GM12878 (cell line): ENCODE measurements at regions not wholly inside any gene's neighbourhood (a gene's known extent, or its start where the extent isn't known, plus 50 kb on each side); places are given as distances from the start of the nearest gene placed in this dataset.
"Not testable (repeated sequence)": the region's sequence is repeated elsewhere in the genome, so short reads cannot be mapped to it uniquely, and the experiment has no call there.

ENCODE experiments used
- ATAC-seq: fragments of 200-7000 bp; cut with Tn5 transposase; 3 replicates; pipeline ENCODE4 v1.9.1; 2020; ENCODE audit warnings: mild to moderate bottlenecking, moderate library complexity
- BruUV-seq: library from RNA; stranded (reverse); fragments of 400-500 nt; replicated peaks from 2 replicates; lab custom pipeline; 2021; lab: Mats Ljungman, UMichigan
- CTCF ChIA-PET: fragments of 300-600 bp; sonication (Branson Sonifier 250); formaldehyde crosslinking; extraction: SDS; loops from one replicate; lab custom pipeline; 2021; ENCODE audit warnings: inconsistent platforms; lab: Yijun Ruan, JAX
- POLR2A ChIA-PET: fragments of 350-600 bp; formaldehyde crosslinking; extraction: SDS; loops from one replicate; lab custom pipeline; 2021; ENCODE audit warnings: inconsistent platforms; lab: Charles Lee
- RAD21 ChIA-PET: fragments of 300-600 bp; sonication (Branson Sonifier 250); formaldehyde crosslinking; loops from one replicate; lab custom pipeline; 2023; ENCODE audit warnings: antibody characterized with exemption; ENCODE audit not compliant: unreplicated experiment; lab: Charles Lee
- SMC1A ChIA-PET: fragments of 300-600 bp; sonication (Branson Sonifier 250); formaldehyde crosslinking; loops from one replicate; lab custom pipeline; 2023; ENCODE audit not compliant: unreplicated experiment, uncharacterized antibody; lab: Charles Lee
- DNase-seq: peaks from one replicate; pipeline ENCODE4 v3.0.0-alpha.2; 2011; ENCODE audit warnings: low read depth, low spot score
- FAIRE-seq: peaks from 3 replicates; lab custom pipeline; 2011; peaks lifted over from hg19 to GRCh38; lab: Jason Lieb, UNC
- H2AFZ ChIP-seq: 2 replicates; pipeline ENCODE4 v1.6.0; 2011; ENCODE audit warnings: low read depth, low read length, control low read depth; ENCODE audit not compliant: control insufficient read depth
- H3K27ac ChIP-seq: 2 replicates; pipeline ENCODE4 v1.5.1; 2011; ENCODE audit warnings: control low read depth; ENCODE audit not compliant: control insufficient read depth, insufficient read depth
- H3K27me3 ChIP-seq, 2 experiments: replicated peaks in 1 of 2; 2 replicates each; pipeline versions ENCODE4 v1.6.0 to v1.6.1; 2011; ENCODE audit warnings: low read length in 1 of 2; ENCODE audit not compliant: control insufficient read depth in 2 of 2, insufficient read depth in 2 of 2
- H3K36me3 ChIP-seq, 2 experiments: 2 replicates each; pipeline ENCODE4 v1.5.1; 2011; ENCODE audit warnings: low read length in 1 of 2; ENCODE audit not compliant: control insufficient read depth in 2 of 2, insufficient read depth in 2 of 2
- H3K4me1 ChIP-seq: 2 replicates; pipeline ENCODE4 v1.6.1; 2011; ENCODE audit warnings: mild to moderate bottlenecking, low read length, moderate library complexity, mixed read lengths; ENCODE audit not compliant: control insufficient read depth, insufficient read depth
- H3K4me2 ChIP-seq: 2 replicates; pipeline ENCODE4 v1.6.0; 2011; ENCODE audit warnings: control low read depth; ENCODE audit not compliant: control insufficient read depth, insufficient read depth
- H3K4me3 ChIP-seq: fragments of 200-600 bp; sonication (generic); 2 replicates; pipeline ENCODE4 v1.5.1; 2016
- H3K79me2 ChIP-seq: 2 replicates; pipeline ENCODE4 v1.6.0; 2011; ENCODE audit warnings: low read length; ENCODE audit not compliant: control insufficient read depth, insufficient read depth
- H3K9ac ChIP-seq: 2 replicates; pipeline ENCODE4 v1.8.0; 2011; ENCODE audit warnings: low read length, control low read depth, mixed read lengths; ENCODE audit not compliant: control insufficient read depth, insufficient read depth
- H3K9me3 ChIP-seq: replicated peaks from 3 replicates; pipeline ENCODE4 v1.5.1; 2011; ENCODE audit warnings: mild to moderate bottlenecking, low read length; ENCODE audit not compliant: control insufficient read depth, insufficient read depth
- H4K20me1 ChIP-seq: 2 replicates; pipeline ENCODE4 v1.6.0; 2011; ENCODE audit not compliant: control insufficient read depth, insufficient read depth
- BACH1 ChIP-seq: fragments of 450-650 bp; IDR thresholded peaks from 2 replicates; pipeline ENCODE4 v1.6.1; 2017; ENCODE audit warnings: mild to moderate bottlenecking, borderline replicate concordance
- HDGF ChIP-seq: fragments of 450-650 bp; IDR thresholded peaks from 2 replicates; pipeline ENCODE4 v1.6.1; 2016; ENCODE audit warnings: antibody characterized with exemption
- RBBP5 ChIP-seq: fragments of 200-600 bp; sonication (generic); conservative IDR thresholded peaks from 2 replicates; pipeline ENCODE4 v1.6.1; 2016
- SRF ChIP-seq, 2 experiments: IDR thresholded peaks; 2 replicates each; pipeline ENCODE4 v1.6.1; 2011; ENCODE audit warnings: low read depth in 2 of 2, low read length in 2 of 2, mild to moderate bottlenecking in 1 of 2, moderate library complexity in 1 of 2
- TAF1 ChIP-seq: IDR thresholded peaks from 2 replicates; pipeline ENCODE4 v1.6.1; 2011; ENCODE audit warnings: mild to moderate bottlenecking, low read depth, low read length, borderline replicate concordance
- ZZZ3 ChIP-seq: IDR thresholded peaks from 2 replicates; pipeline ENCODE4 v1.6.1; 2011; ENCODE audit warnings: low read depth; ENCODE audit not compliant: control insufficient read depth, insufficient read length
- WGBS: methylation state at CpG from one replicate; pipeline ENCODE4 v1.1.6; 2016; ENCODE audit warnings: low lambda C conversion rate; ENCODE audit not compliant: insufficient replicate concordance, insufficient coverage; ENCODE audit errors: missing lambda C conversion rate; 5-methylcytosine and 5-hydroxymethylcytosine counted together
- in situ Hi-C: fragments of 300-500 bp; cut with MboI; formaldehyde crosslinking; loops from 9 replicates; pipeline ENCODE4 v1.14.3; 2018; ENCODE audit warnings: mixed read lengths
- intact Hi-C: fragments of 100-400 bp; cut with micrococcal nuclease; formaldehyde crosslinking; loops from one replicate; pipeline ENCODE4 v1.14.2; 2022; ENCODE audit not compliant: unreplicated experiment
- TF ChIP-seq, protein P1 (sequence below): fragments of 450-650 bp; IDR thresholded peaks from 2 replicates; pipeline ENCODE4 v1.6.1; 2016; ENCODE audit warnings: mild to moderate bottlenecking

- not testable (repeated sequence) for H4K20me1 ChIP-seq, FAIRE-seq, H3K9me3 ChIP-seq
- peaks cover 42% of the 10 kb centered on the region for H3K79me2 ChIP-seq
- 4% methylated on average over 15 of the region's 15 CpGs for WGBS
- TF ChIP-seq, protein P1, sequence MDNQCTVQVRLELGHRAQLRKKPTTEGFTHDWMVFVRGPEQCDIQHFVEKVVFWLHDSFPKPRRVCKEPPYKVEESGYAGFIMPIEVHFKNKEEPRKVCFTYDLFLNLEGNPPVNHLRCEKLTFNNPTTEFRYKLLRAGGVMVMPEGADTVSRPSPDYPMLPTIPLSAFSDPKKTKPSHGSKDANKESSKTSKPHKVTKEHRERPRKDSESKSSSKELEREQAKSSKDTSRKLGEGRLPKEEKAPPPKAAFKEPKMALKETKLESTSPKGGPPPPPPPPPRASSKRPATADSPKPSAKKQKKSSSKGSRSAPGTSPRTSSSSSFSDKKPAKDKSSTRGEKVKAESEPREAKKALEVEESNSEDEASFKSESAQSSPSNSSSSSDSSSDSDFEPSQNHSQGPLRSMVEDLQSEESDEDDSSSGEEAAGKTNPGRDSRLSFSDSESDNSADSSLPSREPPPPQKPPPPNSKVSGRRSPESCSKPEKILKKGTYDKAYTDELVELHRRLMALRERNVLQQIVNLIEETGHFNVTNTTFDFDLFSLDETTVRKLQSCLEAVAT: peak; percentile 80
- TF ChIP-seq TAF1 (peak; percentile 27; the same call in 1 of the 2 replicates), RBBP5 (0 out of 2 replicates have a peak, but pooled peaks have one; percentile 39), ZZZ3 (peak; percentile 38), HDGF (peak; percentile 54; the same call in 1 of the 2 replicates), BACH1 (peak; percentile 24; the same call in 1 of the 2 replicates), SRF (IDR thresholded peaks at IDR 0.05; ENCODE audit: low read depth in 2 of 2, low read length in 2 of 2) (0 out of 4 replicates have a peak, but pooled peaks of 1 of the 2 experiments have one; percentile 35)
- TF ChIP-seq, all 136 proteins: peak for 7; not testable (repeated sequence) for 129
- intact Hi-C loops, BruUV-seq, H3K27me3 ChIP-seq, in situ Hi-C loops, H3K4me1 ChIP-seq, DNase-seq, H3K36me3 ChIP-seq: not testable (repeated sequence)
- peak overlapping the region; percentile 70 for H3K9ac ChIP-seq
- peak overlapping the region; percentile 25 for H2AFZ ChIP-seq
- peak; percentile 51 for ATAC-seq
- POLR2A ChIA-PET: interaction anchor here (3.4 kb wide), 1 partner anchor 1016 kb away, joined by 35 read pairs; no protein-coding TSS in a partner anchor
- H3K4me3 ChIP-seq: peak overlapping the region; percentile 79
- CTCF ChIA-PET: interaction anchor here (3.3 kb wide), 1 partner anchor 1016 kb away, joined by 25 read pairs; no protein-coding TSS in a partner anchor
- RAD21 ChIA-PET: interaction anchor here (3.3 kb wide), 1 partner anchor 1016 kb away, joined by 47 read pairs; no protein-coding TSS in a partner anchor
- SMC1A ChIA-PET: interaction anchor here (1.4 kb wide), 1 partner anchor 1016 kb away, joined by 17 read pairs; no protein-coding TSS in a partner anchor
- peak overlapping the region; percentile 96 for H3K4me2 ChIP-seq
- H3K27ac ChIP-seq: peak overlapping the region; percentile 94
These were observed 1611.6 kb downstream of the SPATA31A7 start for GRCh38 chr9:62801372-62801811.
